Uterus (tissue), 3 donors: ENCODE measurements at regions not wholly inside any gene's neighbourhood (a gene's known extent, or its start where the extent isn't known, plus 50 kb on each side); places are given as distances from the start of the nearest gene placed in this dataset.

Source experiments
- DNase-seq, 2 donors: peaks; one replicate each; pipeline ENCODE4 v3.0.0-alpha.2; 2019 to 2020
- H3K27ac ChIP-seq, 2 donors: fragments of 200-600 bp; sonication (generic); 1 replicate in 1 of 2; 2 replicates in 1 of 2; pipeline ENCODE4 v1.5.1; 2016 to 2018
- H3K27me3 ChIP-seq, 2 donors: fragments of 200-600 bp; sonication (generic); one replicate each; pipeline ENCODE4 v1.5.1; 2018 to 2019; ENCODE audit warnings: control low read depth in 1 of 2
- H3K36me3 ChIP-seq, 2 donors: fragments of 200-600 bp; sonication (generic); one replicate each; pipeline ENCODE4 v1.5.1; 2019; ENCODE audit warnings: control low read depth in 1 of 2
- H3K4me1 ChIP-seq, 2 donors: fragments of 200-600 bp; sonication (generic); one replicate each; pipeline ENCODE4 v1.5.1; 2018 to 2019; ENCODE audit warnings: control low read depth in 1 of 2
- H3K4me3 ChIP-seq, 2 donors: fragments of 200-600 bp; sonication (generic); 1 replicate in 1 of 2; 2 replicates in 1 of 2; pipeline ENCODE4 v1.5.1; 2018 to 2019; ENCODE audit warnings: mild to moderate bottlenecking in 1 of 2
- H3K9me3 ChIP-seq, 2 donors: fragments of 200-600 bp; sonication (generic); one replicate each; pipeline ENCODE4 v1.5.1; 2019; ENCODE audit warnings: control low read depth in 1 of 2
- CTCF ChIP-seq, 4 experiments: fragments of 200-600 bp in 2 of 4; fragments of 450-650 bp in 2 of 4; sonication (generic) in 2 of 4; IDR thresholded peaks; one replicate each; pipeline ENCODE4 v1.5.1; 2016 to 2019; ENCODE audit warnings: antibody characterized with exemption in 4 of 4, mild to moderate bottlenecking in 2 of 4, moderate library complexity in 1 of 4
- POLR2A ChIP-seq, 2 donors: fragments of 450-650 bp; IDR thresholded peaks; one replicate each; pipeline ENCODE4 v1.6.1; 2016; ENCODE audit warnings: antibody characterized with exemption in 2 of 2, mild to moderate bottlenecking in 1 of 2, moderate library complexity in 1 of 2
- intact Hi-C: fragments of 100-400 bp; cut with DNase I; formaldehyde crosslinking; loops from one replicate; pipeline ENCODE4 v1.15.1; 2023; ENCODE audit warnings: low total_unique reads
- donor health status: DM: yes; HTN: yes; CAD: no.

- intact Hi-C loops = no loop called here
Measured at GRCh38 chr11:22006901-22007300, 186.0 kb upstream of the ANO5 start.

GRCh38 chr11:22031791-22032190, 161.1 kb upstream of the ANO5 start:
- TF ChIP-seq POLR2A (IDR thresholded peaks at IDR 0.05) (no peak), CTCF (IDR thresholded peaks at IDR 0.05) (no peak)
- DNase-seq = no peak
- Histone ChIP-seq H3K4me1 (no peaks in the 10 kb centered on the region), H3K27ac (no peak overlapping the region), H3K36me3 (no peaks in the 10 kb centered on the region), H3K27me3 (no peaks in the 10 kb centered on the region), H3K9me3 (no peaks in the 10 kb centered on the region), H3K4me3 (no peak overlapping the region)
- intact Hi-C loops = no loop called here

More at GRCh38 chr11:22006901-22007300, 186.0 kb upstream of the ANO5 start:
- no peaks in the 10 kb centered on the region for H3K4me1 ChIP-seq
- H3K4me3 ChIP-seq = no peak overlapping the region
- no peak overlapping the region for H3K27ac ChIP-seq
- no peaks in the 10 kb centered on the region for H3K27me3 ChIP-seq
- DNase-seq = no peak
- no peak for TF ChIP-seq CTCF (IDR thresholded peaks at IDR 0.05)
- no peak for TF ChIP-seq POLR2A (IDR thresholded peaks at IDR 0.05)
- no peaks in the 10 kb centered on the region for H3K36me3 ChIP-seq
- H3K9me3 ChIP-seq = no peaks in the 10 kb centered on the region

DNA sequence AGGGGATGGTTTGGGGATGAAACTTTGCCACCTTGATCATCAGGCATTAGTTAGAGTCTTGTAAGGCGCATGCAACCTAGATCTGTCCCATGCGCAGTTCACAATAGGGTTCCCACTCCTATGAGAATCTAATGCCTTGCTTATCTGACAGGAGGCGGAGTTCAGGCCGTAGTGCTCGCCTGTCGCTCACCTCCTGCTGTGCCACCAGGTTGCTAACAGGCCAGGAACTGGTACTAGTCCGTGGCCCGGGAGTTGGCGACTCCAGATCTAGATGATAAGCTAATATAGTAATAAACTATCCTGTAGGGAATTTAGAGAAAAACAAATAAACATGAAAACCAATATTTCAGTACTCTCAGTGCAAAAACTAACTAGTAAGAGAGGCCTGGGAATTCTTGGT, 155.4 kb upstream of the ANO5 start:
- Histone ChIP-seq H3K4me3 (no peak overlapping the region), H3K9me3 (no peaks in the 10 kb centered on the region), H3K27me3 (no peaks in the 10 kb centered on the region), H3K27ac (no peak overlapping the region), H3K36me3 (no peaks in the 10 kb centered on the region), H3K4me1 (no peaks in the 10 kb centered on the region)
- intact Hi-C loops = no loop called here
- no peak for DNase-seq
- TF ChIP-seq POLR2A (IDR thresholded peaks at IDR 0.05) (no peak), CTCF (IDR thresholded peaks at IDR 0.05) (no peak)

GRCh38 chr11:22041039-22041438, 151.8 kb upstream of the ANO5 start:
- Histone ChIP-seq H3K36me3 (no peaks in the 10 kb centered on the region), H3K27me3 (no peaks in the 10 kb centered on the region), H3K4me1 (no peaks in the 10 kb centered on the region), H3K27ac (no peak overlapping the region), H3K4me3 (no peak overlapping the region), H3K9me3 (no peaks in the 10 kb centered on the region)
- TF ChIP-seq POLR2A (IDR thresholded peaks at IDR 0.05) = no peak
- TF ChIP-seq CTCF (IDR thresholded peaks at IDR 0.05) = no peak
- no peak for DNase-seq
- intact Hi-C loops = no loop called here

- H3K27ac ChIP-seq = no peak overlapping the region
- intact Hi-C loops = no loop called here
- TF ChIP-seq CTCF (IDR thresholded peaks at IDR 0.05) = no peak
- no peak for TF ChIP-seq POLR2A (IDR thresholded peaks at IDR 0.05)
- DNase-seq = no peak
- H3K4me3 ChIP-seq = no peak overlapping the region
- no peaks in the 10 kb centered on the region for H3K36me3 ChIP-seq
- no peaks in the 10 kb centered on the region for H3K9me3 ChIP-seq
- H3K4me1 ChIP-seq = no peaks in the 10 kb centered on the region
- no peaks in the 10 kb centered on the region for H3K27me3 ChIP-seq
Measured at GRCh38 chr11:22042081-22042480, 150.8 kb upstream of the ANO5 start.
